HL-60 (cell line): ENCODE measurements at regions not wholly inside any gene's neighbourhood (a gene's known extent, or its start where the extent isn't known, plus 50 kb on each side); places are given as distances from the start of the nearest gene placed in this dataset.

Experiments used
- DNase-seq, 2 experiments: peaks; one replicate each; pipeline ENCODE4 v3.0.0-alpha.2; 2010 to 2020; ENCODE audit warnings: low read depth in 1 of 2, low spot score in 1 of 2
- H3K27ac ChIP-seq: fragments of 250-450 bp; sonication (Bioruptor Pico); replicated peaks from 2 replicates; pipeline ENCODE4 v1.5.1; 2020; ENCODE audit warnings: mild to moderate bottlenecking, moderate library complexity
- H3K27me3 ChIP-seq: fragments of 250-450 bp; sonication (Bioruptor Pico); 2 replicates; pipeline ENCODE4 v1.5.1; 2021; ENCODE audit warnings: mild to moderate bottlenecking, moderate library complexity; ENCODE audit not compliant: insufficient read depth, poor library complexity, severe bottlenecking
- H3K4me3 ChIP-seq: replicated peaks from 2 replicates; pipeline ENCODE4 v1.5.1; 2011; ENCODE audit warnings: mild to moderate bottlenecking, control low read depth, low read length; ENCODE audit not compliant: insufficient read depth
- GABPA ChIP-seq: IDR thresholded peaks from 2 replicates; pipeline ENCODE4 v1.6.1; 2012; ENCODE audit warnings: low read depth
- POLR2AphosphoS5 ChIP-seq: IDR thresholded peaks from 2 replicates; pipeline ENCODE4 v1.6.1; 2012; ENCODE audit warnings: low read depth
- SPI1 ChIP-seq: IDR thresholded peaks from 2 replicates; pipeline ENCODE4 v1.6.1; 2012; ENCODE audit warnings: low read depth, mild to moderate bottlenecking, borderline replicate concordance
- TF ChIP-seq, protein P1 (sequence below): IDR thresholded peaks from one replicate; pipeline ENCODE4 v1.5.1; 2011; ENCODE audit warnings: low read length, control low read depth, inconsistent platforms; ENCODE audit not compliant: insufficient read depth
- TF ChIP-seq, protein P2 (sequence below): IDR thresholded peaks from 2 replicates; pipeline ENCODE4 v1.6.1; 2012; ENCODE audit warnings: low read depth; ENCODE audit not compliant: insufficient replicate concordance

- no peak for DNase-seq
- Histone ChIP-seq H3K27ac (no peak overlapping the region), H3K27me3 (no peaks in the 10 kb centered on the region), H3K4me3 (no peak overlapping the region)
- no peak for TF ChIP-seq GABPA
- TF ChIP-seq SPI1: no peak
- TF ChIP-seq, protein P1, sequence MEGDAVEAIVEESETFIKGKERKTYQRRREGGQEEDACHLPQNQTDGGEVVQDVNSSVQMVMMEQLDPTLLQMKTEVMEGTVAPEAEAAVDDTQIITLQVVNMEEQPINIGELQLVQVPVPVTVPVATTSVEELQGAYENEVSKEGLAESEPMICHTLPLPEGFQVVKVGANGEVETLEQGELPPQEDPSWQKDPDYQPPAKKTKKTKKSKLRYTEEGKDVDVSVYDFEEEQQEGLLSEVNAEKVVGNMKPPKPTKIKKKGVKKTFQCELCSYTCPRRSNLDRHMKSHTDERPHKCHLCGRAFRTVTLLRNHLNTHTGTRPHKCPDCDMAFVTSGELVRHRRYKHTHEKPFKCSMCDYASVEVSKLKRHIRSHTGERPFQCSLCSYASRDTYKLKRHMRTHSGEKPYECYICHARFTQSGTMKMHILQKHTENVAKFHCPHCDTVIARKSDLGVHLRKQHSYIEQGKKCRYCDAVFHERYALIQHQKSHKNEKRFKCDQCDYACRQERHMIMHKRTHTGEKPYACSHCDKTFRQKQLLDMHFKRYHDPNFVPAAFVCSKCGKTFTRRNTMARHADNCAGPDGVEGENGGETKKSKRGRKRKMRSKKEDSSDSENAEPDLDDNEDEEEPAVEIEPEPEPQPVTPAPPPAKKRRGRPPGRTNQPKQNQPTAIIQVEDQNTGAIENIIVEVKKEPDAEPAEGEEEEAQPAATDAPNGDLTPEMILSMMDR: no peak
- TF ChIP-seq POLR2AphosphoS5: no peak
- TF ChIP-seq, protein P2, sequence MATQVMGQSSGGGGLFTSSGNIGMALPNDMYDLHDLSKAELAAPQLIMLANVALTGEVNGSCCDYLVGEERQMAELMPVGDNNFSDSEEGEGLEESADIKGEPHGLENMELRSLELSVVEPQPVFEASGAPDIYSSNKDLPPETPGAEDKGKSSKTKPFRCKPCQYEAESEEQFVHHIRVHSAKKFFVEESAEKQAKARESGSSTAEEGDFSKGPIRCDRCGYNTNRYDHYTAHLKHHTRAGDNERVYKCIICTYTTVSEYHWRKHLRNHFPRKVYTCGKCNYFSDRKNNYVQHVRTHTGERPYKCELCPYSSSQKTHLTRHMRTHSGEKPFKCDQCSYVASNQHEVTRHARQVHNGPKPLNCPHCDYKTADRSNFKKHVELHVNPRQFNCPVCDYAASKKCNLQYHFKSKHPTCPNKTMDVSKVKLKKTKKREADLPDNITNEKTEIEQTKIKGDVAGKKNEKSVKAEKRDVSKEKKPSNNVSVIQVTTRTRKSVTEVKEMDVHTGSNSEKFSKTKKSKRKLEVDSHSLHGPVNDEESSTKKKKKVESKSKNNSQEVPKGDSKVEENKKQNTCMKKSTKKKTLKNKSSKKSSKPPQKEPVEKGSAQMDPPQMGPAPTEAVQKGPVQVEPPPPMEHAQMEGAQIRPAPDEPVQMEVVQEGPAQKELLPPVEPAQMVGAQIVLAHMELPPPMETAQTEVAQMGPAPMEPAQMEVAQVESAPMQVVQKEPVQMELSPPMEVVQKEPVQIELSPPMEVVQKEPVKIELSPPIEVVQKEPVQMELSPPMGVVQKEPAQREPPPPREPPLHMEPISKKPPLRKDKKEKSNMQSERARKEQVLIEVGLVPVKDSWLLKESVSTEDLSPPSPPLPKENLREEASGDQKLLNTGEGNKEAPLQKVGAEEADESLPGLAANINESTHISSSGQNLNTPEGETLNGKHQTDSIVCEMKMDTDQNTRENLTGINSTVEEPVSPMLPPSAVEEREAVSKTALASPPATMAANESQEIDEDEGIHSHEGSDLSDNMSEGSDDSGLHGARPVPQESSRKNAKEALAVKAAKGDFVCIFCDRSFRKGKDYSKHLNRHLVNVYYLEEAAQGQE: no peak
These were observed 217.4 kb upstream of the FAM83B start for GRCh38 chr6:54629131-54629530.

GRCh38 chr6:54632984-54633565 lies 213.5 kb upstream of the FAM83B start:
- H3K27me3 ChIP-seq: no peaks in the 10 kb centered on the region
- H3K4me3 ChIP-seq: no peak overlapping the region
- no peak overlapping the region for H3K27ac ChIP-seq
- TF ChIP-seq, protein P2: no peak
- TF ChIP-seq SPI1: no peak
- TF ChIP-seq POLR2AphosphoS5: no peak
- TF ChIP-seq GABPA: no peak
- TF ChIP-seq, protein P1: no peak
- no peak for DNase-seq

DNA sequence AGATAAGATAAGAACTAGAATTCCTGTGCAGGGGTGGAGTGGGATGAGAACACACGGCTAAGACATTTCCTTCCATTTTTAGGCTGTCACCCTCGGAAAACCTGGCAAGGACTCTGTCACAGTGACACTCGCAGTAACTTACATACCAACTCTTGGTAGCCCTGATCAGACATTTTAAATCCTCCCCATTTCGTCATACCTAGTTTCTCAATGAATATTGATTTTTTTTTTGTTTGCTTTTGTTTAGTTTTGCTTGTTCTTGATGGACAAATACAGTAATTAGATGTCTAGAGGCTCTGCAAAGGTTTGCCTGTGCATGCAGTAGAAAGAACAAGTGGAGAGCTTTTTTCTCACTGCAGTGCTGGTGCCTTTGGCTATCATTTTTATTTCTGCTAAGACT lies 213.0 kb upstream of the FAM83B start:
- TF ChIP-seq, protein P2: no peak
- TF ChIP-seq SPI1 (no peak), POLR2AphosphoS5 (no peak), GABPA (no peak)
- TF ChIP-seq, protein P1: no peak
- no peak overlapping the region for H3K4me3 ChIP-seq
- H3K27ac ChIP-seq: no peak overlapping the region
- H3K27me3 ChIP-seq: no peaks in the 10 kb centered on the region
- no peak for DNase-seq
